CD4-positive, alpha-beta T cell treated with Interferon gamma for 1 hour (primary cell): ENCODE measurements at regions not wholly inside any gene's neighbourhood (a gene's known extent, or its start where the extent isn't known, plus 50 kb on each side); places are given as distances from the start of the nearest gene placed in this dataset.

Experiments
- DNase-seq: peaks from one replicate; pipeline ENCODE4 v3.0.0-alpha.2; 2020

GRCh38 chr12:27180906-27181505, 63.1 kb upstream of the STK38L start:
- DNase-seq, result no peak

- no peak for DNase-seq
These were observed 60.7 kb upstream of the STK38L start for GRCh38 chr12:27183342-27183741.

- no peak for DNase-seq
These were observed 58.7 kb upstream of the STK38L start for GRCh38 chr12:27185234-27186021.

- no peak for DNase-seq
These were observed 57.9 kb upstream of the STK38L start for GRCh38 chr12:27186022-27186839.

GRCh38 chr12:27187697-27188096, 56.4 kb upstream of the STK38L start:
- DNase-seq, result no peak

GRCh38 chr12:27190761-27191160, 53.3 kb upstream of the STK38L start:
- DNase-seq, result no peak

- DNase-seq, result no peak
These were observed 52.6 kb upstream of the STK38L start for GRCh38 chr12:27191531-27191930.

GRCh38 chr12:27192118-27192802, 51.8 kb upstream of the STK38L start:
- no peak for DNase-seq

GRCh38 chr12:27193106-27193505, 51.0 kb upstream of the STK38L start:
- DNase-seq, result no peak

GRCh38 chr12:27193854-27194544, 50.1 kb upstream of the STK38L start:
- no peak for DNase-seq
